LHCN-M2 (cell line): ENCODE measurements at regions not wholly inside any gene's neighbourhood (a gene's known extent, or its start where the extent isn't known, plus 50 kb on each side); places are given as distances from the start of the nearest gene placed in this dataset.

Experiments used
- DNase-seq: peaks from one replicate; pipeline ENCODE4 v3.0.0-alpha.2; 2012; ENCODE audit warnings: low read depth

GRCh38 chr6:40754461-40755045 is 167.4 kb upstream of the LRFN2 start:
- no peak for DNase-seq

DNA sequence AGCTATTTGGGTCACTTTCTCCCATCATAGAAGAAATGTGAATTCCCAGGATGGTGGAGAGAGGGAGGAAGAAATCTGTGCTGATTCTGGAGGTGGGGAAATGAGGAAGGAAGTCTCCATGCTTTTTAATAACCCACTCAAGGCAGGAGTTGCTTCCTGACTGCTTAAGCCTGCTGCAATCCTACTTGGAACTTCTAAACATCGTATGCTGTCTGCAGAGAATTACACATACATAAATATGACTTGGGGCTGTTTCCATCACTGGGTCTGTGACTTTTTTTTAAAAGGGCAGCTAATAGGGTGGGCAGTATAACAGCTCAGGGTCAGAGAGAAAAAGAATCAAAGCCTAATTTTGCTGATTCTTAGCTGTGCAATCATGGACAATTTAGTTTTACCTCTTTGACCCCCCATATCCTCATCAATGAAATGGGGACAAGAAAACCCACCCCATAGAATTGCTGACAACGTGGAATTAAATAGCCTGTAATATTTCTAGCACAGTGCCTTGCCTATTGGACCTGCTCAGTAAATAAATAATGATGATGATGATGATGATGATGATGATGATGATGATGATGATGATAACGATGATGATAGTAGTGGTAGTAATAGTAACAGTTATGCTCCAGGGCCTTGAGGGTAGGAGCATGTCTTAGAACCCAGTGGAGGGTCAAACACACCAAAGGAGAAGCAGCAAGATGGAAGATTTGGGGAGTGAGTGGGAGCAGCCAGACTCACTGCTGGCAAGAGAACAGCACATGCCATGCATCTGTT is 166.7 kb upstream of the LRFN2 start:
- no peak for DNase-seq

DNA sequence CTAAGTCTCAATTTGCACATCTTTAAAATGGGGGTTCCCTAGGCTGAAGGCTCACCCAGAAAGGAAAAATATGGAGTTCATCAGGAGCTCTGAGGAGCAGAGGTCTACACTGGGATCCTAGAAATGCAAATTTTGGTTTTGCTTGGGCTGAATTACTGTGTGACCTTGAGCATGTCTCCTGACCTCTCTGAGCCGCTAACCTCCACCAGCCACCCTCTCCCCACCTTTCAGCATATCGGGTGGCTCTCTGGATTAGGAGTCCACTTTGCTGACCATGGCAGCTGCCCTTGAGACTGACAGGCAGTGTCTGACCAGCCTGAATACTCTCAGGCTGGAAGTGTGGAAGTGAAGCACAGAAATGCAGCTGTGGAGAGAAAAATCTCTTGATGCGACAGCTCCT is 165.9 kb upstream of the LRFN2 start:
- no peak for DNase-seq

- no peak for DNase-seq
Measured at GRCh38 chr6:40744835-40745234, 157.7 kb upstream of the LRFN2 start.

- DNase-seq, result no peak
Measured at GRCh38 chr6:40743690-40744446, 156.7 kb upstream of the LRFN2 start.

DNA sequence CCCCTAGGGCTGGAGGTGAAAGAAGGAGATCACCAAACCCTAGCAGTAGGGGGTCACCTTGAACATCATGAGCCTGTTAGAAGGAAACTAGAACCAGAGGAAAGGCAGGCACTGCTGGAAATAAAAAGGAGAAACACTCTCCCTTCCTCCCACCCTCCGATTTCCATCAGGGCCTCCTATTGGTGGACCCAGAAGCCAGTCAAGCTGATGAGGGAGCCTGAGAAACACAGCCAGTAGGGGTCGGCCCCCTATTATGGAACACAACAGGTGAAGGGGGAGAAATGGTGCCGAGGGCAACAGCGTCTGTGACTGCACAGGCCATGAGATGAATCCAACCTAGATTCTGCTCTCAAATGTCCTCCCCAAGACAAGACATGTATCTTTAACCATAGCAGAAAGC is 156.1 kb upstream of the LRFN2 start:
- DNase-seq, result no peak

DNA sequence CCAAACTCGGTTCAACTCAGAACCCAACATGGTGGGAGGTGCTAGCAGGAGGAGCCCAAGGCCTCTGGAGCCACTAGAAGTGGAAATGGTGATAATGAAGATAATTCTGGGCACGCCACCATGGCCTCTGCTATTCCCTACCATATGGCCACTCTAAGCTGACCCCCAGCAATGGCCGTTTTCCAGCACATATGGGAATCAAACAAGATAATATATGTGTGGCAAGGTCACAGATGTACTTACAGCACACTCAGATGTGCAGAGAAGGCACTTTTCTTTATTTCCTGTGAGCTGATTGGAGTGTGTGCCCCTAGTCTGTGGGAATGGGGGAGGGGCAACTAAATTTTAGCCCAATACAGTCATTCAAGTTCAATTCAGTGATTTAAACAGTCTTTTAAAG is 153.4 kb upstream of the LRFN2 start:
- DNase-seq, result no peak

- no peak for DNase-seq
Measured at GRCh38 chr6:40738551-40739193, 151.5 kb upstream of the LRFN2 start.

- DNase-seq, result no peak
Measured at GRCh38 chr6:40735521-40735920, 148.4 kb upstream of the LRFN2 start.

- DNase-seq, result no peak
Measured at GRCh38 chr6:40735121-40735520, 148.0 kb upstream of the LRFN2 start.

DNA sequence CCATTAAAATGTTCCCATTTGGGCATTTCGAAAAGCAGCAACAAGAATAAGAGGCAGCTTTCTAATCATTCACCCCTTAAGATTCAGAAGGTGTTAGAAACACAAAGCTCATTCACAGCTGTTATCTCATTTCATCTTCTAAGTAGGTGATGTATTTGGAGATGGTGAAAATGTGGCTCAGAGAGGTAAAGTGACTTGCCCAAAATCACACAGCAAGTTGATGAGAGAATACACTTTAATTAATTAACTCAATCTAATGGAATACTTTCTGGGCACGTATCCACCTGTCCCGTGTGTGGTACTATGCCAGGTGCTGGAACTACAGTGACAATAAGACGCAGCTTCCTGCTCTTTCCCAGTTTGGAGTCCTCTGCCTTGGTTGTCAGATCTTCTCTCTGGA is 147.4 kb upstream of the LRFN2 start:
- DNase-seq, result no peak

GRCh38 chr6:40733770-40734396 is 146.7 kb upstream of the LRFN2 start:
- DNase-seq, result no peak

DNA sequence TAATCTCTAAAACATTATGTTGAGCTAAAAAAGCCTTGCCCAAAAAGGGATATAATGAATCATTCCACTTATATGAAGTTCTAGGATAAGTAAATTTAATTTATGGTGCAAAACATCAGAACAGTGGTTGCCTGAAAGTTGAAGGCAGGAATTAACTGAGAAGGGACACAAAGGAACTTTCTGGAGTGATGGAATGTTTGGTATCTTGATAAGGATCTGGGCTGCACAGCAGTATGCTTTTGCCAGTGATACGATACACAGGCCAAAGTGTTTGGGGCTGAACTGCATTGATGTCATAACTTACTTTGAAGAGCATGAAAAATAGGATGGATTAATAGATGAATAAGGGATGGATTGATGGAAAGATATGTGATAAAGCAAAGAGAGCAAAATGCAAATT is 146.1 kb upstream of the LRFN2 start:
- no peak for DNase-seq

DNA sequence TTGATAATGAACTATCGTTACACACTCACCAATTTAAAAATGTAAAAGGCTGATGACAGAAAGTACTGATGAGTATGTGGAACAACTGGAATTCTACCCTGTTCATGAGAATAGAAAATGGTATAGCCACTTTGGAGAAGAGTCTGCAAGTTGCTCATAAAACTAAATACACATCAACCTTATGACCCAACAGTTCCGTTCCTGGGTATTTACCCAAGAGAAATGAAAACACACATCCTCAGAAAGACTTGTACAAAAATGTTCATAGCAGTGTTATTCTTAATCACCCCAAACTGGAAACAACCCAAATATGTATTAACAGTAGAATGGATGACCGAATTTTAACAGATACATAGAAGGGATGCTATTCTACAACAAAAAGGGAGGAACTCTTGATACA is 145.7 kb upstream of the LRFN2 start:
- DNase-seq, result no peak

DNA sequence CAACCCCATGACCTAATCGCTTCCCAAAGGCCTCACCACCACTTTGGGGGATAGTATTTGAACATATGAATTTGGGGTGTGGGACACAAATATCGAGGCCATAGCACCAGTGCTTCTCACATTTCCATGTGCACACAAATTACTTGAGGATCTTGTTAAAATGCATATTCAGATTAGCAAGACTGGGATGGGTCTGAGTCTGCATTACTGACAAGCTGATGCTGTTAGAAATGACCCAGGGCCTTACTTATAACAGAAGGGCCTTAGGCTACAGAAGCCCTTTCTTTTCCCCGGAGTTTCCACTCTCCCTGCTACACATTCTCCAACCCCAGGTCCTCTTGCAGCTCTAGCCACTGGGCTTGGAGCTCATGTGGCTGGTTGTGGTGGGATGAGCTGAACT is 141.5 kb upstream of the LRFN2 start:
- no peak for DNase-seq

DNA sequence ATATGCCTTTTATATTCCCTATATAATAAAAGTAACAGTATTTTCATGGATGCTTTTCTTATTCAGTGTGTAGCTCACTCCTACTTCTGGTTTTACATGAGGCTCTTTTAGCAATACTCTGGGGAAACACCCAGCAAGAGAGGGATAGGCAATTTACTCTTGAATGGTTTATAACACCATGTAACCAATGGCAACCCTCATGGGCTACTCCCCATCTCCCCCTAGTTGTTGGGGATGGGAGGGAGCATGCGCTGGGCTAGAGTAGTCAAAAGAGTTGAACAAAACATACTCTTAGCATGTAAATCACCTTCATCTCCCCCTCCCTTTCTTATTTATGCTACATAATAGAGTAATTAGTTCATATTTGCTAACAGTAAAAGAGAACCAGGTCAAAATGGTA is 140.1 kb upstream of the LRFN2 start:
- DNase-seq, result no peak

GRCh38 chr6:40726853-40727252 is 139.7 kb upstream of the LRFN2 start:
- no peak for DNase-seq

DNA sequence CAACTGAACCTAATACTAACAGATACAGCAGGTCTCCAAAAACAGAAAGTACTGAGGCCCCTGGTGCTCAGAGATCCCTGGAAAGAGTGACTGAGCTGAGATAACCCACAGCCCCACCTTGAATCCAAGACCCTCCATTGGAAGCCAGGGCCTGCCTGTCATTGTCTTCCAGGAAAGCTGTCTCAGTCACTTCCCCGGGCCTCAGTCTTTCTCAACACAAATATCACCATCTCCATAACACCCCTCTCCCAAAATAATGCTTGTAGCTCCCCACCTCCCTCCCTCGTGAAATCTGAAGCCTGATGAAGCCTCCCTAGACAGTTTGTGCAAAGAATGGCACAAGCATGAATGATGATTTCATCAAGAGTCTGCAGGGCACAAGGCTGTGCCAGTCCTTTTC is 138.2 kb upstream of the LRFN2 start:
- no peak for DNase-seq

DNA sequence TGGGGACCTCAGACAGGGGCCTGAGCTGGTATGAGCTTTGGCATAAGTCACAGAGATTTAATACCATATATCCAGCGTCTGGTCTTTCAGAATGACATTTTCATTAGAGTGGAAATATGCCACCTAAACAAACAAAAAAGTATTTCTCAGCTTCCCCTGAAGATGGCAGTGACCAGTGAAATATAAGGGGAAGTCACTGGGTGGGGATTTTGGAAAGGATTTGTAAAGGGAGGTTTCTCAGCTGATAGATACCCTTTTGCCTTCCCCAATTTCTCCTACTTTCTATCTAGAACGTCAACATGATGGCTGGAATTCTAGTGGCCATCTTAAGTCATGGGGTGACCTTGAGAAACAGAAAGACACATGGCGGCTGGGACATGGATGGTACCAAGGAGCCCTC is 137.7 kb upstream of the LRFN2 start:
- DNase-seq, result no peak

DNA sequence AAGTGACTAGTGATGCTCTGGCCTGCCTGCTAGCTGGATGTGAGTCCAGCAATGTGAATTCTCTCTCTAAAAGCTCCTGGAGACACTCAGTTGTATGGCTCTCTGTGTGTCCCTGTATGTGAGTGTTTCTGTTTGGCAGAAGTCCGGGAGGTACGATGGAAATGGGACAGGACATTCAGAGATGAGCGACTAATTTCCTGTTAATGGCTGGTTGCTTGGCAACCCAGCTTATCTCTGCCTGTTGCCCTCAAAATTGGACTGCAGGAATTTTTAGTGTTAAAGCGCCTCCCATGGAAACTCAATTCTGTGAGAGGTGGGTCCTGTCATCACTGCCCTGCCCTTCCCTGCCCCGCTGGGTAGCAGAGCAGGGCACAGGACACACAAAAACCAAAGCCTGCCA is 136.8 kb upstream of the LRFN2 start:
- DNase-seq, result peak; percentile 0

DNA sequence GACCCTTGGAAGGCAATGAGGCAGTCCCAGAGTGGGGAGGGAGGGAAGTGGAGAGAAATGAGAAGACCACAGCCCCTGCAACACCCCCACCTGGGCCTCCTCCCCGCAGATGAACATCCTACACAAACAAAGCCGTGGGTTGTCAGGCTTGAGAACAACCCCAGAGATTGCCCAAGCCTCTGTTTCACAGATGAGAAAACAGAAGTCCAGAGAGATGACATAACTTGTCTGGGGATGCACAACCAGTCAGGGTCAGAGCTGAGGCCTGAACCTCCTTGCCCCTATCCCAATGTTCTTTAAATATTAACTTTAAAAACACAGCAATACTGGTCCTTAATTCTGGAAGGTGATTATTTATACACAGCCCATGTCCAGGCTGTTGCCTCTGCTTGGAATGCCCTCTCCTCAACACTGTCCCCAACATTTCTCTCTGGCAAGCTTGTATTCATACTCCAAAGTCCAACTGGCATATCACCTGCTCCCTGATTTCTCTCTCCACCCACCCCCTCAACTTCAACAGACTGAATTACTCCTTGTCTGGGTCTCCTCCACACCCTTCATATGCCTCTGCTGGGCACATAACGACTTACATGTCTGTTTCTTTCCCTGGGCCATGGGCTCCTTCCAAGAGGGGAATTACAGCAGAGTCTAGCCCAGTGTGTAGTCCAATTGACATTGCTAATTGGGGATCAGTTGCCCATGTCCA is 135.5 kb upstream of the LRFN2 start:
- DNase-seq, result no peak
